Activated CD8-positive, alpha-beta memory T cell treated with anti-CD3 and anti-CD28 coated beads for 36 hours (primary cell): ENCODE measurements at regions not wholly inside any gene's neighbourhood (a gene's known extent, or its start where the extent isn't known, plus 50 kb on each side); places are given as distances from the start of the nearest gene placed in this dataset.

Experiments
- CTCF ChIA-PET: fragments of 350-600 bp; sonication (Branson Sonifier 250); formaldehyde crosslinking; loops from one replicate; lab custom pipeline; 2021; ENCODE audit warnings: antibody characterized with exemption; lab: Charles Lee
- POLR2A ChIA-PET: fragments of 350-600 bp; sonication (Branson Sonifier 250); formaldehyde crosslinking; loops from one replicate; lab custom pipeline; 2021; ENCODE audit warnings: antibody characterized with exemption; lab: Charles Lee

- POLR2A ChIA-PET: no interaction called here
Observed at GRCh38 chr1:228927946-228928898, 192.9 kb downstream of the RHOU start.

GRCh38 chr1:228929476-228930027 lies 194.3 kb downstream of the RHOU start:
- CTCF ChIA-PET: no interaction called here

More at GRCh38 chr1:228927946-228928898, 192.9 kb downstream of the RHOU start:
- CTCF ChIA-PET: no interaction called here

GRCh38 chr1:228930479-228930957 lies 195.2 kb downstream of the RHOU start:
- ChIA-PET CTCF (no interaction called here), POLR2A (no interaction called here)

More at GRCh38 chr1:228929476-228930027, 194.3 kb downstream of the RHOU start:
- POLR2A ChIA-PET: no interaction called here

GRCh38 chr1:228933753-228934152 lies 198.5 kb downstream of the RHOU start:
- CTCF ChIA-PET: no interaction called here

GRCh38 chr1:228935198-228935663 lies 200.0 kb downstream of the RHOU start:
- CTCF ChIA-PET: no interaction called here
- POLR2A ChIA-PET: interaction anchor here (0.7 kb wide), 1 partner anchor 12 kb away, joined by 3 read pairs; no protein-coding TSS in a partner anchor

More at GRCh38 chr1:228933753-228934152, 198.5 kb downstream of the RHOU start:
- POLR2A ChIA-PET: no interaction called here

GRCh38 chr1:228935855-228936727 lies 200.8 kb downstream of the RHOU start:
- CTCF ChIA-PET: no interaction called here

GRCh38 chr1:228936881-228937280 lies 201.6 kb downstream of the RHOU start:
- POLR2A ChIA-PET: no interaction called here
- CTCF ChIA-PET: no interaction called here

More at GRCh38 chr1:228935855-228936727, 200.8 kb downstream of the RHOU start:
- POLR2A ChIA-PET: interaction anchor here (0.7 kb wide), 1 partner anchor 13 kb away, joined by 3 read pairs; no protein-coding TSS in a partner anchor

- POLR2A ChIA-PET: no interaction called here
Observed at GRCh38 chr1:228937351-228937750, 202.1 kb downstream of the RHOU start.

GRCh38 chr1:228937851-228938536 lies 202.7 kb downstream of the RHOU start:
- ChIA-PET POLR2A (no interaction called here), CTCF (no interaction called here)

More at GRCh38 chr1:228937351-228937750, 202.1 kb downstream of the RHOU start:
- CTCF ChIA-PET: no interaction called here

- POLR2A ChIA-PET: no interaction called here
- CTCF ChIA-PET: no interaction called here
Observed at GRCh38 chr1:228938537-228938901, 203.2 kb downstream of the RHOU start.

GRCh38 chr1:228939001-228939691 lies 203.9 kb downstream of the RHOU start:
- ChIA-PET CTCF (no interaction called here), POLR2A (no interaction called here)

- ChIA-PET POLR2A (no interaction called here), CTCF (no interaction called here)
Observed at GRCh38 chr1:228939881-228940392, 204.7 kb downstream of the RHOU start.

- ChIA-PET CTCF (no interaction called here), POLR2A (no interaction called here)
Observed at GRCh38 chr1:228940526-228940925, 205.2 kb downstream of the RHOU start.

GRCh38 chr1:228940926-228941325 lies 205.6 kb downstream of the RHOU start:
- CTCF ChIA-PET: no interaction called here

GRCh38 chr1:228941666-228942065 lies 206.4 kb downstream of the RHOU start:
- ChIA-PET CTCF (no interaction called here), POLR2A (no interaction called here)

More at GRCh38 chr1:228940926-228941325, 205.6 kb downstream of the RHOU start:
- POLR2A ChIA-PET: no interaction called here

- POLR2A ChIA-PET: no interaction called here
- CTCF ChIA-PET: no interaction called here
Observed at GRCh38 chr1:228943436-228943835, 208.2 kb downstream of the RHOU start.

- ChIA-PET CTCF (no interaction called here), POLR2A (no interaction called here)
Observed at GRCh38 chr1:228944296-228944695, 209.0 kb downstream of the RHOU start.

GRCh38 chr1:228944935-228945371 lies 209.7 kb downstream of the RHOU start:
- CTCF ChIA-PET: no interaction called here
- POLR2A ChIA-PET: no interaction called here
